Vagina (tissue), 2 donors: ENCODE measurements at regions not wholly inside any gene's neighbourhood (a gene's known extent, or its start where the extent isn't known, plus 50 kb on each side); places are given as distances from the start of the nearest gene placed in this dataset.

ENCODE experiments used
- DNase-seq, 2 donors: peaks; one replicate each; pipeline ENCODE4 v3.0.0-alpha.2; 2017; ENCODE audit errors: extremely low spot score in 2 of 2
- H3K27ac ChIP-seq: fragments of 200-600 bp; sonication (generic); one replicate; pipeline ENCODE4 v1.5.1; 2019
- H3K27me3 ChIP-seq: fragments of 200-600 bp; sonication (generic); one replicate; pipeline ENCODE4 v1.5.1; 2019
- H3K36me3 ChIP-seq, 2 donors: fragments of 200-600 bp; sonication (generic); one replicate each; pipeline ENCODE4 v1.5.1; 2017 to 2019
- H3K4me1 ChIP-seq: fragments of 200-600 bp; sonication (generic); one replicate; pipeline ENCODE4 v1.5.1; 2019
- H3K4me3 ChIP-seq, 2 donors: fragments of 200-600 bp; sonication (generic); 1 replicate in 1 of 2; 2 replicates in 1 of 2; pipeline ENCODE4 v1.5.1; 2016 to 2019
- H3K9me3 ChIP-seq: fragments of 200-600 bp; sonication (generic); one replicate; pipeline ENCODE4 v1.5.1; 2019
- CTCF ChIP-seq, 3 experiments: fragments of 450-650 bp in 2 of 3; fragments of 200-600 bp in 1 of 3; sonication (generic) in 1 of 3; IDR thresholded peaks; one replicate each; pipeline ENCODE4 v1.5.1; 2017 to 2019; ENCODE audit warnings: antibody characterized with exemption in 3 of 3, mild to moderate bottlenecking in 2 of 3, moderate library complexity in 2 of 3
- POLR2A ChIP-seq, 2 donors: fragments of 450-650 bp; IDR thresholded peaks; one replicate each; pipeline ENCODE4 v1.6.1; 2017; ENCODE audit warnings: antibody characterized with exemption in 2 of 2, mild to moderate bottlenecking in 2 of 2, moderate library complexity in 2 of 2
- POLR2AphosphoS5 ChIP-seq, 2 donors: sonication (generic); formaldehyde crosslinking; IDR thresholded peaks; one replicate each; pipeline ENCODE4 v1.9.0; 2017; ENCODE audit warnings: antibody characterized with exemption in 2 of 2, mild to moderate bottlenecking in 2 of 2, low read depth in 1 of 2; ENCODE audit not compliant: insufficient read depth in 1 of 2
- intact Hi-C: fragments of 100-400 bp; cut with DNase I; formaldehyde crosslinking; loops from one replicate; pipeline ENCODE4 v1.15.1; 2023

- no peak overlapping the region for H3K27ac ChIP-seq
- no peaks in the 10 kb centered on the region for H3K27me3 ChIP-seq
- H3K4me3 ChIP-seq = no peak overlapping the region
- H3K9me3 ChIP-seq = no peaks in the 10 kb centered on the region
- no peak for TF ChIP-seq POLR2AphosphoS5 (IDR thresholded peaks at IDR 0.05; ENCODE audit: insufficient read depth in 1 of 2, low read depth in 1 of 2)
- no peak for TF ChIP-seq POLR2A (IDR thresholded peaks at IDR 0.05)
- TF ChIP-seq CTCF (IDR thresholded peaks at IDR 0.05) = no peak
- no peaks in the 10 kb centered on the region for H3K36me3 ChIP-seq
- no peak for DNase-seq
- intact Hi-C loops = no loop called here
- H3K4me1 ChIP-seq = no peaks in the 10 kb centered on the region
These were observed 157.6 kb upstream of the TMTC2 start for GRCh38 chr12:82529101-82529500.

- Histone ChIP-seq H3K36me3 (no peaks in the 10 kb centered on the region), H3K9me3 (no peaks in the 10 kb centered on the region), H3K4me1 (no peaks in the 10 kb centered on the region), H3K27ac (no peak overlapping the region), H3K4me3 (no peak overlapping the region), H3K27me3 (no peaks in the 10 kb centered on the region)
- intact Hi-C loops = no loop called here
- no peak for DNase-seq
- TF ChIP-seq CTCF (IDR thresholded peaks at IDR 0.05) = no peak
- TF ChIP-seq POLR2AphosphoS5 (IDR thresholded peaks at IDR 0.05; ENCODE audit: insufficient read depth in 1 of 2, low read depth in 1 of 2) = no peak
- TF ChIP-seq POLR2A (IDR thresholded peaks at IDR 0.05) = no peak
These were observed 156.8 kb upstream of the TMTC2 start for GRCh38 chr12:82529954-82530353.

- H3K27ac ChIP-seq = no peak overlapping the region
- no peak overlapping the region for H3K4me3 ChIP-seq
- H3K4me1 ChIP-seq = no peaks in the 10 kb centered on the region
- no peaks in the 10 kb centered on the region for H3K27me3 ChIP-seq
- no peak for DNase-seq
- TF ChIP-seq CTCF (IDR thresholded peaks at IDR 0.05) (no peak), POLR2AphosphoS5 (IDR thresholded peaks at IDR 0.05; ENCODE audit: insufficient read depth in 1 of 2, low read depth in 1 of 2) (no peak), POLR2A (IDR thresholded peaks at IDR 0.05) (no peak)
- no peaks in the 10 kb centered on the region for H3K36me3 ChIP-seq
- intact Hi-C loops = no loop called here
- H3K9me3 ChIP-seq = no peaks in the 10 kb centered on the region
These were observed 156.3 kb upstream of the TMTC2 start for GRCh38 chr12:82530394-82530793.

GRCh38 chr12:82533341-82533740, 153.4 kb upstream of the TMTC2 start:
- DNase-seq = no peak
- intact Hi-C loops = no loop called here
- no peak for TF ChIP-seq CTCF (IDR thresholded peaks at IDR 0.05)
- TF ChIP-seq POLR2A (IDR thresholded peaks at IDR 0.05) = no peak
- no peak for TF ChIP-seq POLR2AphosphoS5 (IDR thresholded peaks at IDR 0.05; ENCODE audit: insufficient read depth in 1 of 2, low read depth in 1 of 2)
- Histone ChIP-seq H3K9me3 (no peaks in the 10 kb centered on the region), H3K4me3 (no peak overlapping the region), H3K27me3 (no peaks in the 10 kb centered on the region), H3K27ac (no peak overlapping the region), H3K36me3 (no peaks in the 10 kb centered on the region), H3K4me1 (no peaks in the 10 kb centered on the region)

- Histone ChIP-seq H3K27me3 (no peaks in the 10 kb centered on the region), H3K9me3 (peaks cover 2% of the 10 kb centered on the region), H3K4me1 (no peaks in the 10 kb centered on the region), H3K4me3 (no peak overlapping the region), H3K27ac (no peak overlapping the region), H3K36me3 (no peaks in the 10 kb centered on the region)
- TF ChIP-seq CTCF (IDR thresholded peaks at IDR 0.05) (no peak), POLR2A (IDR thresholded peaks at IDR 0.05) (no peak), POLR2AphosphoS5 (IDR thresholded peaks at IDR 0.05; ENCODE audit: insufficient read depth in 1 of 2, low read depth in 1 of 2) (no peak)
- intact Hi-C loops = no loop called here
- DNase-seq = no peak
These were observed 149.3 kb upstream of the TMTC2 start for GRCh38 chr12:82537436-82537835.
